ENCODE measurements at regions not wholly inside any gene's neighbourhood (a gene's known extent, or its start where the extent isn't known, plus 50 kb on each side); places are given as distances from the start of the nearest gene placed in this dataset.
A peak's percentile ranks its signal among the peaks of the same experiment; 100 is the strongest.
"Not testable (repeated sequence)": the region's sequence is repeated elsewhere in the genome, so short reads cannot be mapped to it uniquely, and the experiment has no call there.

GRCh38 chr2:167599219-167599618 is 648.2 kb downstream of the STK39 start:
- Mint-ChIP-seq H3K4me1 (peaks cover 0 to 2% (median 0%) of the 10 kb centered on the region in 3 donors), H3K9me3 (no peaks in the 10 kb centered on the region), H3K27ac (no peak overlapping the region), H3K4me3 (no peak overlapping the region), H3K36me3 (no peaks in the 10 kb centered on the region), H3K27me3 (no peaks in the 10 kb centered on the region)
- no peak for DNase-seq
- ATAC-seq (ENCODE audit: low read depth in 2 of 2) = no peak

DNA sequence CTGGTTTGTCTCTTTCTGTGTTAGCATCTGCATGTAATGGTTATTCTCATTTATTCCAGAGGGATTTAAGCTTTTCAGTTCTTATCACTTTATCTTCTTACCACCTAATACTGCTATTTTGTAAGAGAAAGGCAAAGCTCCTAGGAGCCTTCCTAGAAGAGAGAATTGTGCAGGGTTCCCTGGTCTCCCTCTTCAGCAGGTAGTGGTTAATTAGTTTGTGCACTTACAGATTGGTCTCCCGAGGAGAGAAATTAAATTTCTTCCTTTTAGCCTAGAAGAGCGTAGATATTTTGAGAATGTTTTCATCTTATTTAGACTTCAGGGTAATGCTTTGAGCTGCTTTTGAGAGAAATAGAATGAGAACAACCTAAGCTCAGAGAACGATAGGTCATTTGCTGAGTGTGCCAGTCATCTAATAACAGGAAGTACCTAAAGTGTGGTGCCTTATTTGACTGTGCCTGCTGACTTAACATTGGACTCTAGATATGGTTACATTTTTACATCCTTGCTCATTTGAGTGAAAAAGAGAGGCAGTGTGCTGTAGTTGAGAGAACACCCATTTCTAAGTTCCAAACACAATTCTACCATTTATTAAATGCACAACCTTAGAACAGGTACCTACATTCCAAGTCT is 651.4 kb downstream of the STK39 start:
- no peaks in the 10 kb centered on the region for H3K27me3 Mint-ChIP-seq
- no peak overlapping the region for H3K27ac Mint-ChIP-seq
- no peaks in the 10 kb centered on the region for H3K36me3 Mint-ChIP-seq
- peak overlapping the region in 2 of 8 donors; percentile 6 to 37 for H3K4me3 Mint-ChIP-seq
- ATAC-seq (ENCODE audit: low read depth in 2 of 2) (no peak), DNase-seq (no peak)
- H3K9me3 Mint-ChIP-seq = no peaks in the 10 kb centered on the region
- peaks cover 0 to 2% (median 0%) of the 10 kb centered on the region in 3 donors for H3K4me1 Mint-ChIP-seq

GRCh38 chr2:167595021-167595420 is 652.4 kb downstream of the STK39 start:
- ATAC-seq (ENCODE audit: low read depth in 2 of 2) (no peak), DNase-seq (no peak)
- Mint-ChIP-seq H3K4me1 (peaks cover 0 to 2% (median 0%) of the 10 kb centered on the region in 3 donors), H3K36me3 (no peaks in the 10 kb centered on the region), H3K27ac (no peak overlapping the region), H3K27me3 (no peaks in the 10 kb centered on the region), H3K4me3 (no peak overlapping the region), H3K9me3 (no peaks in the 10 kb centered on the region)

GRCh38 chr2:167592441-167592840 is 655.0 kb downstream of the STK39 start:
- no peaks in the 10 kb centered on the region for H3K36me3 Mint-ChIP-seq
- H3K27ac Mint-ChIP-seq = no peak overlapping the region
- DNase-seq (no peak), ATAC-seq (ENCODE audit: low read depth in 2 of 2) (no peak)
- H3K27me3 Mint-ChIP-seq = no peaks in the 10 kb centered on the region
- H3K4me1 Mint-ChIP-seq = peaks cover 0 to 2% (median 0%) of the 10 kb centered on the region in 3 donors
- H3K4me3 Mint-ChIP-seq = no peak overlapping the region
- peaks cover 0 to 2% (median 0%) of the 10 kb centered on the region in 7 donors for H3K9me3 Mint-ChIP-seq

- ATAC-seq (ENCODE audit: low read depth in 2 of 2) = no peak
- Mint-ChIP-seq H3K27ac (no peak overlapping the region), H3K4me1 (no peaks in the 10 kb centered on the region), H3K27me3 (no peaks in the 10 kb centered on the region), H3K9me3 (no peaks in the 10 kb centered on the region), H3K4me3 (no peak overlapping the region), H3K36me3 (no peaks in the 10 kb centered on the region)
- DNase-seq = no peak
Measured at GRCh38 chr2:167582619-167583018, 664.8 kb downstream of the STK39 start.

DNA sequence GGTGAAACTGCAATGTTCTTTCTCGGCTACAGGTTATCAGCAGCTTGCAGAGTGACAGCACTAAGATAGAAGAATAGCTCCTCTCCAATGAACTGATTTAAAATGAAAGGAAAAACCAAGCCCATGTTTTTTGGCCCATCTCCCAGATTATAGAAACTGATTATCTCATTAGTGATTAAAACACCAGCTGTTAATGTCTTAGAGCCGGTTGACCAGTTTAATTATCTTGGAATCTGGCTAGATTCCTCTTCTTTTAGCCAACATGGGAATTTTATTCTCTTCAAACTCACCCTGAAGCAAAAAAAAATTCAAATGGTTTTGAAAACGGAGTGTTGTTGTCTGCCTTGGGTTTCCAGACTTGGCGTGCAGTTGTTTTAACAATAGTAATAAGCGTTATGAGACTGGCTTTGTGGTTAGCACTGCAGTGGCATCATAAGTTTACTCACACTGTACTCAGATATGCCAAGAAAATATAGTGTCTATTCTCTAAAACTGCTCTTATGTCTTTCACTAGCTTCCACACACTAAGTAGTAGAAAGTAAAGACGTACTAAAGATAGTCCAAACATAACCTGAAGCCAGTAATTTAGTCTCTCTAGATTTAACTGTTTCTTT is 665.3 kb downstream of the STK39 start:
- Mint-ChIP-seq H3K4me1 (no peaks in the 10 kb centered on the region), H3K4me3 (no peak overlapping the region), H3K9me3 (no peaks in the 10 kb centered on the region), H3K27me3 (no peaks in the 10 kb centered on the region), H3K27ac (no peak overlapping the region), H3K36me3 (no peaks in the 10 kb centered on the region)
- ATAC-seq (ENCODE audit: low read depth in 2 of 2) (no peak), DNase-seq (no peak)

- no peak overlapping the region for H3K4me3 Mint-ChIP-seq
- H3K27me3 Mint-ChIP-seq = no peaks in the 10 kb centered on the region
- H3K36me3 Mint-ChIP-seq = no peaks in the 10 kb centered on the region
- ATAC-seq (ENCODE audit: low read depth in 2 of 2) (no peak), DNase-seq (no peak)
- no peak overlapping the region for H3K27ac Mint-ChIP-seq
- H3K9me3 Mint-ChIP-seq = no peaks in the 10 kb centered on the region
- H3K4me1 Mint-ChIP-seq = no peaks in the 10 kb centered on the region
Measured at GRCh38 chr2:167579826-167580225, 667.6 kb downstream of the STK39 start.

- H3K4me1 Mint-ChIP-seq = no peaks in the 10 kb centered on the region
- ATAC-seq (ENCODE audit: low read depth in 2 of 2) (no peak), DNase-seq (no peak)
- H3K4me3 Mint-ChIP-seq = no peak overlapping the region
- no peaks in the 10 kb centered on the region for H3K9me3 Mint-ChIP-seq
- H3K27me3 Mint-ChIP-seq = no peaks in the 10 kb centered on the region
- H3K36me3 Mint-ChIP-seq = no peaks in the 10 kb centered on the region
- H3K27ac Mint-ChIP-seq = no peak overlapping the region
Measured at GRCh38 chr2:167575276-167575675, 672.1 kb downstream of the STK39 start.

GRCh38 chr2:167572883-167573619 is 674.3 kb downstream of the STK39 start:
- no peaks in the 10 kb centered on the region for H3K4me1 Mint-ChIP-seq
- no peak overlapping the region for H3K27ac Mint-ChIP-seq
- no peak for ATAC-seq (ENCODE audit: low read depth in 2 of 2)
- H3K4me3 Mint-ChIP-seq = no peak overlapping the region
- DNase-seq = no peak
- no peaks in the 10 kb centered on the region for H3K9me3 Mint-ChIP-seq
- H3K27me3 Mint-ChIP-seq = no peaks in the 10 kb centered on the region
- no peaks in the 10 kb centered on the region for H3K36me3 Mint-ChIP-seq

- no peaks in the 10 kb centered on the region for H3K36me3 Mint-ChIP-seq
Measured at GRCh38 chr2:167570370-167570769, 677.0 kb downstream of the STK39 start.

GRCh38 chr2:167563885-167564619 is 675.8 kb downstream of the XIRP2 start:
- not testable (repeated sequence) for H3K4me1 Mint-ChIP-seq; ATAC-seq (ENCODE audit: low read depth in 2 of 2); H3K4me3 Mint-ChIP-seq; H3K27me3 Mint-ChIP-seq; H3K36me3 Mint-ChIP-seq; DNase-seq; H3K27ac Mint-ChIP-seq
- H3K9me3 Mint-ChIP-seq = peaks cover 5 to 18% (median 8%) of the 10 kb centered on the region in 7 donors

More at GRCh38 chr2:167570370-167570769, 677.0 kb downstream of the STK39 start:
- H3K4me1 Mint-ChIP-seq = no peaks in the 10 kb centered on the region
- H3K9me3 Mint-ChIP-seq = peaks cover 0 to 2% (median 2%) of the 10 kb centered on the region in 7 donors
- H3K27ac Mint-ChIP-seq = no peak overlapping the region
- H3K4me3 Mint-ChIP-seq = no peak overlapping the region
- no peak for DNase-seq
- ATAC-seq (ENCODE audit: low read depth in 2 of 2) = no peak
- no peaks in the 10 kb centered on the region for H3K27me3 Mint-ChIP-seq

DNA sequence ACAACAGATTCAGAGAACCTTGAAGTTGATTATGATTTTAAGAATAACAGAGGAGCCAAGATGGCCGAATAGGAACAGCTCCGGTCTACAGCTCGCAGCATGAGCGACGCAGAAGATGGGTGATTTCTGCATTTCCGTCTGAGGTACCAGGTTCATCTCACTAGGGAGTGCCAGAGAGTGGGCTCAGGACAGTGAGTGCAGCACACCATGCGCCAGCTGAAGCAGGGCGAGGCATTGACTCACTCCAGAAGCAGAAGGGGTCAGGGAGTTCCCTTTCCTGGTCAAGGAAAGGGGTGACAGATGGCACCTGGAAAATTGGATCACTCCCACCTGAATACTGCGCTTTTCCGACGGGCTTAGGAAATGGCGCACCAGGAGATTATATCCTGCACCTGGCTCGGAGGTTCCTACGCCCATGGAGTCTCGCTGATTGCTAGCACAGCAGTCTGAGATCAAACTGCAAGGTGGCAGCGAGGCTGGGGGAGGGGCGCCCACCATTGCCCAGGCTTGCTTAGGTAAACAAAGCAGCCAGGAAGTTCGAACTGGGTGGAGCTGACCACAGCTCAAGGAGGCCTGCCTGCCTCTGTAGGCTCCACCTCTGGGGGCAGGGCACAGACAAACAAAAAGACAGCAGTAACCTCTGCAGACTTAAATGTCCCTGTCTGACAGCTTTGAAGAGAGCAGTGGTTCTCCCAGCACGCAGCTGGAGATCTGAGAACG is 670.2 kb downstream of the XIRP2 start:
- H3K27me3 Mint-ChIP-seq; DNase-seq; H3K4me1 Mint-ChIP-seq; ATAC-seq (ENCODE audit: low read depth in 2 of 2); H3K36me3 Mint-ChIP-seq; H3K27ac Mint-ChIP-seq; H3K4me3 Mint-ChIP-seq: not testable (repeated sequence)
- peaks cover 0 to 14% (median 8%) of the 10 kb centered on the region in 7 donors for H3K9me3 Mint-ChIP-seq

DNA sequence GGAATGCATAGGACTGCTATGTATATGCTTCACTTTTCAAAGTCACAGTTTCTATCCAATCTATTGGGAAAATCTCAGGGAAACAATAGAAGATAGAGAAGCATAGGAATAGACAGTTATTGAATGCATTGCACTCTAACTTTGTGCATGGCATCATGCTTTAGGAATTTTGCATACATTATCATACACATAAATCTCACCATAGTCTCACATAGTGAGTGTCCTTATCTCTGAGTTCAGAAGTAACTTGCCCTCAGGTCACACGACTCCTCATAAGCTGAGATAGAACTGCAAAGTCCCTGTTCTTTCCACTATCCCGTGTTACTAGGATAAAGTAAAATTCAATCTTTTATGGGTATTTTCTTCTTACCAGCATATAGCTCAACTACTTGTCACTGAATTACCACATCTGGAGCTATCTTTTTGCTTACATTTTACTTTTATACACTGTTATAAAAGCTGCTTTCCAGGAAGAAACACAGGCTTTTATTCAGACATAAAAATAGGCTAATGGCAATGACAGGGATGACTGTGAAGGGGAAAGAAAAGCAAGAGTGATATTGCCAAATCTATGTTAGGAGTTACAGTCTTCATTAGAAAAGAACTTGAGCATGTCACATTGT is 666.9 kb downstream of the XIRP2 start:
- Mint-ChIP-seq H3K9me3 (peaks cover 0 to 10% (median 4%) of the 10 kb centered on the region in 7 donors), H3K27me3 (peaks cover 0 to 3% (median 0%) of the 10 kb centered on the region in 3 donors), H3K36me3 (no peaks in the 10 kb centered on the region), H3K27ac (no peak overlapping the region), H3K4me3 (no peak overlapping the region), H3K4me1 (no peaks in the 10 kb centered on the region)
- ATAC-seq (ENCODE audit: low read depth in 2 of 2) (no peak), DNase-seq (no peak)

All from naive B cell (primary cell).